H9 (cell line): ENCODE measurements at regions not wholly inside any gene's neighbourhood (a gene's known extent, or its start where the extent isn't known, plus 50 kb on each side); places are given as distances from the start of the nearest gene placed in this dataset.

Source experiments
- DNase-seq: peaks from one replicate; pipeline ENCODE4 v3.0.0-alpha.2; 2017
- H2AFZ ChIP-seq: one replicate; pipeline ENCODE4 v1.6.1; 2013; ENCODE audit warnings: mild to moderate bottlenecking, low read length, control low read depth, moderate library complexity
- H2AK5ac ChIP-seq: 2 replicates; pipeline ENCODE4 v1.6.1; 2013; ENCODE audit warnings: low read length, control low read depth, mixed read lengths; ENCODE audit not compliant: insufficient read length
- H2BK120ac ChIP-seq: one replicate; pipeline ENCODE4 v1.6.1; 2013; ENCODE audit warnings: low read depth, mild to moderate bottlenecking, low read length, control low read depth, inconsistent platforms; ENCODE audit not compliant: poor library complexity, severe bottlenecking
- H2BK12ac ChIP-seq: 2 replicates; pipeline ENCODE4 v1.6.1; 2013; ENCODE audit warnings: low read length, control low read depth, mixed read lengths, low read depth; ENCODE audit not compliant: insufficient read length
- H2BK15ac ChIP-seq: 2 replicates; pipeline ENCODE4 v1.6.1; 2013; ENCODE audit warnings: low read depth, low read length, control low read depth
- H2BK20ac ChIP-seq: one replicate; pipeline ENCODE4 v1.6.1; 2013; ENCODE audit warnings: low read depth, mild to moderate bottlenecking, low read length, control low read depth, inconsistent platforms; ENCODE audit not compliant: poor library complexity, severe bottlenecking
- H2BK5ac ChIP-seq: 2 replicates; pipeline ENCODE4 v1.6.1; 2013; ENCODE audit warnings: low read length, control low read depth, mixed read lengths; ENCODE audit not compliant: insufficient read length
- H3K14ac ChIP-seq: 2 replicates; pipeline ENCODE4 v1.6.1; 2013; ENCODE audit warnings: low read length, control low read depth; ENCODE audit not compliant: insufficient read depth
- H3K18ac ChIP-seq: 2 replicates; pipeline ENCODE4 v1.6.1; 2013; ENCODE audit warnings: low read depth, mild to moderate bottlenecking, mixed read lengths, low read length, control low read depth; ENCODE audit not compliant: insufficient read length
- H3K23ac ChIP-seq: 2 replicates; pipeline ENCODE4 v1.6.1; 2013; ENCODE audit warnings: low read length, control low read depth, mixed read lengths, low read depth; ENCODE audit not compliant: insufficient read length
- H3K23me2 ChIP-seq: 2 replicates; pipeline ENCODE4 v1.6.1; 2013; ENCODE audit warnings: low read depth, mild to moderate bottlenecking, mixed read lengths, low read length, control low read depth; ENCODE audit not compliant: insufficient read length, poor library complexity, severe bottlenecking
- H3K27ac ChIP-seq: 2 replicates; pipeline ENCODE4 v1.5.1; 2013; ENCODE audit warnings: low read length, control low read depth, mixed read lengths, low read depth; ENCODE audit not compliant: insufficient read length
- H3K27me3 ChIP-seq: 2 replicates; pipeline ENCODE4 v1.6.1; 2013; ENCODE audit warnings: low read length, control low read depth, inconsistent platforms; ENCODE audit not compliant: insufficient read depth
- H3K4ac ChIP-seq: 2 replicates; pipeline ENCODE4 v1.6.1; 2013; ENCODE audit warnings: low read depth, mild to moderate bottlenecking, control low read depth, inconsistent platforms, low read length, moderate library complexity
- H3K4me1 ChIP-seq: 2 replicates; pipeline ENCODE4 v1.6.1; 2013; ENCODE audit warnings: low read length, control low read depth, inconsistent platforms; ENCODE audit not compliant: insufficient read depth
- H3K4me2 ChIP-seq: 2 replicates; pipeline ENCODE4 v1.6.1; 2013; ENCODE audit warnings: low read length, control low read depth, mixed read lengths; ENCODE audit not compliant: insufficient read length, insufficient read depth
- H3K56ac ChIP-seq: 2 replicates; pipeline ENCODE4 v1.6.1; 2013; ENCODE audit warnings: low read depth, mild to moderate bottlenecking, mixed read lengths, low read length, control low read depth; ENCODE audit not compliant: insufficient read length
- H3K79me1 ChIP-seq: 2 replicates; pipeline ENCODE4 v1.6.1; 2013; ENCODE audit warnings: low read depth, mild to moderate bottlenecking, moderate library complexity, low read length, control low read depth, inconsistent platforms; ENCODE audit not compliant: insufficient read depth, poor library complexity, severe bottlenecking
- H3K79me2 ChIP-seq: 2 replicates; pipeline ENCODE4 v1.6.1; 2013; ENCODE audit warnings: low read length, control low read depth, inconsistent platforms; ENCODE audit not compliant: insufficient read depth
- H3K9ac ChIP-seq: 2 replicates; pipeline ENCODE4 v1.6.1; 2013; ENCODE audit warnings: low read length, control low read depth, mixed read lengths; ENCODE audit not compliant: insufficient read length; ENCODE audit errors: extremely low read depth
- H3K9me3 ChIP-seq: one replicate; pipeline ENCODE4 v1.6.1; 2013; ENCODE audit warnings: low read depth, low read length, inconsistent platforms; ENCODE audit not compliant: control insufficient read depth
- H3T11ph ChIP-seq: one replicate; pipeline ENCODE4 v1.6.1; 2013; ENCODE audit warnings: mild to moderate bottlenecking, low read length, control low read depth, inconsistent platforms
- H4K20me1 ChIP-seq: one replicate; pipeline ENCODE4 v1.6.1; 2013; ENCODE audit not compliant: control insufficient read depth, insufficient read length, insufficient read depth
- H4K5ac ChIP-seq: 2 replicates; pipeline ENCODE4 v1.6.1; 2013; ENCODE audit warnings: low read depth, mild to moderate bottlenecking, mixed read lengths, low read length, control low read depth; ENCODE audit not compliant: insufficient read length
- H4K8ac ChIP-seq: replicated peaks from 2 replicates; pipeline ENCODE4 v1.6.1; 2013; ENCODE audit warnings: low read length, control low read depth, mixed read lengths, low read depth; ENCODE audit not compliant: insufficient read length
- H4K91ac ChIP-seq: 2 replicates; pipeline ENCODE4 v1.6.1; 2013; ENCODE audit warnings: low read depth, mild to moderate bottlenecking, moderate library complexity, mixed read lengths, low read length, control low read depth; ENCODE audit not compliant: insufficient read length
- H3K27ac Mint-ChIP-seq, 3 experiments: 2 replicates in 2 of 3; 3 replicates in 1 of 3; pipeline ENCODE4 v1.8.0; 2020 to 2021; ENCODE audit warnings: mixed read lengths in 3 of 3, mild to moderate bottlenecking in 1 of 3, moderate library complexity in 1 of 3
- H3K27me3 Mint-ChIP-seq: 2 replicates; pipeline ENCODE4 v1.8.0; 2021; ENCODE audit warnings: low read depth, mild to moderate bottlenecking, moderate library complexity, mixed read lengths
- H3K36me3 Mint-ChIP-seq, 3 experiments: 2 replicates in 2 of 3; 3 replicates in 1 of 3; pipeline ENCODE4 v1.8.0; 2020 to 2021; ENCODE audit warnings: low read depth in 3 of 3, mixed read lengths in 3 of 3; ENCODE audit not compliant: insufficient read depth in 1 of 3
- H3K4me1 Mint-ChIP-seq, 2 experiments: 2 replicates each; pipeline ENCODE4 v1.8.0; 2020; ENCODE audit warnings: mixed read lengths in 2 of 2
- H3K4me3 Mint-ChIP-seq, 2 experiments: 2 replicates in 1 of 2; 3 replicates in 1 of 2; pipeline ENCODE4 v1.8.0; 2020 to 2021; ENCODE audit warnings: mild to moderate bottlenecking in 2 of 2, mixed read lengths in 2 of 2, moderate library complexity in 1 of 2
- H3K9me3 Mint-ChIP-seq, 2 experiments: 2 replicates in 1 of 2; 3 replicates in 1 of 2; pipeline ENCODE4 v1.8.0; 2020; ENCODE audit warnings: mild to moderate bottlenecking in 2 of 2, mixed read lengths in 2 of 2, moderate library complexity in 1 of 2
- WGBS: extraction: QIAGEN DNeasy Blood & Tissue Kit; methylation state at CpG from one replicate; pipeline ENCODE4 v1.1.7; 2013; ENCODE audit warnings: missing lambda C conversion rate, low lambda C conversion rate, mixed read lengths; ENCODE audit not compliant: insufficient read length; ENCODE audit errors: extremely low coverage; 5-methylcytosine and 5-hydroxymethylcytosine counted together
- TF ChIP-seq, protein P1 (sequence below): fragments of 200-600 bp; sonication (generic); conservative IDR thresholded peaks from 3 replicates; pipeline ENCODE4 v1.8.0; 2021; ENCODE audit warnings: antibody characterized with exemption, mild to moderate bottlenecking

DNA sequence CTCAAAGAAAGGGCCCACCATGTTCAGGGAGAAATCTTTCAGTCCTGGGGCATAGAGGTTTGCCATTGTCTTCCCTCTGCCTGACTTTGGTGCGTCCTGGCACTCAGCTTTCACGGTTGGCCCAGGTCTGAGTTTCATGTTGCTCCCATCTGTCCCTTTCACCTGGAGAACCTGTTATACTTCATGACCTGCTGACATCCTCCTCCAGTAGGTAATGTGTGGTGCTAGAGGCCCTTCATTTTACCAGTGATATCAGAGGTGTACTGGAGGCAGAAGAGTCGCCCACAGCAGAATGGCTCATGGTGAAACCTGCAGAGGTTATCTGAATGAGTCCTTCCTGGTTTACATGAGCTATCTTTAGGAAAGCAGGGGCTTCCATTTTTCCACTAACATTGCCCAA, 128.8 kb upstream of the DLX2 start:
- Histone ChIP-seq H3K79me1 (no peaks in the 10 kb centered on the region), H2BK5ac (no peak overlapping the region), H3K4me2 (no peak overlapping the region), H3T11ph (no peak overlapping the region), H2BK120ac (no peak overlapping the region), H2AK5ac (no peak overlapping the region), H3K4me1 (peaks cover 4% of the 10 kb centered on the region; the same call in 1 of the 2 replicates), H3K18ac (no peak overlapping the region), H4K8ac (no peak overlapping the region), H3K56ac (no peak overlapping the region), H2BK15ac (no peak overlapping the region), H3K79me2 (no peaks in the 10 kb centered on the region), H3K14ac (no peak overlapping the region), H2BK12ac (no peak overlapping the region), H3K4ac (no peak overlapping the region), H2BK20ac (no peak overlapping the region), H3K9ac (no peak overlapping the region), H4K20me1 (no peaks in the 10 kb centered on the region), H3K23me2 (peaks cover 11% of the 10 kb centered on the region), H4K91ac (no peak overlapping the region), H3K23ac (no peak overlapping the region), H2AFZ (no peak overlapping the region), H3K27ac (no peak overlapping the region), H3K9me3 (no peaks in the 10 kb centered on the region), H3K27me3 (peaks cover 3% of the 10 kb centered on the region; the same call in 1 of the 2 replicates), H4K5ac (no peak overlapping the region)
- TF ChIP-seq, protein P1, sequence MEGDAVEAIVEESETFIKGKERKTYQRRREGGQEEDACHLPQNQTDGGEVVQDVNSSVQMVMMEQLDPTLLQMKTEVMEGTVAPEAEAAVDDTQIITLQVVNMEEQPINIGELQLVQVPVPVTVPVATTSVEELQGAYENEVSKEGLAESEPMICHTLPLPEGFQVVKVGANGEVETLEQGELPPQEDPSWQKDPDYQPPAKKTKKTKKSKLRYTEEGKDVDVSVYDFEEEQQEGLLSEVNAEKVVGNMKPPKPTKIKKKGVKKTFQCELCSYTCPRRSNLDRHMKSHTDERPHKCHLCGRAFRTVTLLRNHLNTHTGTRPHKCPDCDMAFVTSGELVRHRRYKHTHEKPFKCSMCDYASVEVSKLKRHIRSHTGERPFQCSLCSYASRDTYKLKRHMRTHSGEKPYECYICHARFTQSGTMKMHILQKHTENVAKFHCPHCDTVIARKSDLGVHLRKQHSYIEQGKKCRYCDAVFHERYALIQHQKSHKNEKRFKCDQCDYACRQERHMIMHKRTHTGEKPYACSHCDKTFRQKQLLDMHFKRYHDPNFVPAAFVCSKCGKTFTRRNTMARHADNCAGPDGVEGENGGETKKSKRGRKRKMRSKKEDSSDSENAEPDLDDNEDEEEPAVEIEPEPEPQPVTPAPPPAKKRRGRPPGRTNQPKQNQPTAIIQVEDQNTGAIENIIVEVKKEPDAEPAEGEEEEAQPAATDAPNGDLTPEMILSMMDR, result no peak
- Mint-ChIP-seq H3K4me3 (no peak overlapping the region), H3K27ac (no peak overlapping the region), H3K4me1 (peaks cover 46 to 52% of the 10 kb centered on the region in 2 experiments), H3K9me3 (no peaks in the 10 kb centered on the region), H3K36me3 (no peaks in the 10 kb centered on the region; a peak in 1 of 7 replicates), H3K27me3 (peaks cover 52% of the 10 kb centered on the region)
- DNase-seq, result peak; percentile 14
- WGBS, result no CpG with 5 or more reads among the region's 3 CpGs
